Ovary (tissue), 3 donors: ENCODE measurements at regions not wholly inside any gene's neighbourhood (a gene's known extent, or its start where the extent isn't known, plus 50 kb on each side); places are given as distances from the start of the nearest gene placed in this dataset.

Experiments
- POLR2A ChIP-seq: fragments of 450-650 bp; IDR thresholded peaks from one replicate; pipeline ENCODE4 v1.6.1; 2017; ENCODE audit warnings: antibody characterized with exemption, mild to moderate bottlenecking, moderate library complexity
- TF ChIP-seq, protein P1 (sequence below), 3 donors: fragments of 450-650 bp in 2 of 3; fragments of 200-600 bp in 1 of 3; IDR thresholded peaks; one replicate each; pipeline versions ENCODE4 v1.5.1 to v1.8.0; 2016 to 2022; ENCODE audit warnings: antibody characterized with exemption in 3 of 3, mild to moderate bottlenecking in 1 of 3
- donor health status: DM: no; HTN: no; CAD: no.

DNA sequence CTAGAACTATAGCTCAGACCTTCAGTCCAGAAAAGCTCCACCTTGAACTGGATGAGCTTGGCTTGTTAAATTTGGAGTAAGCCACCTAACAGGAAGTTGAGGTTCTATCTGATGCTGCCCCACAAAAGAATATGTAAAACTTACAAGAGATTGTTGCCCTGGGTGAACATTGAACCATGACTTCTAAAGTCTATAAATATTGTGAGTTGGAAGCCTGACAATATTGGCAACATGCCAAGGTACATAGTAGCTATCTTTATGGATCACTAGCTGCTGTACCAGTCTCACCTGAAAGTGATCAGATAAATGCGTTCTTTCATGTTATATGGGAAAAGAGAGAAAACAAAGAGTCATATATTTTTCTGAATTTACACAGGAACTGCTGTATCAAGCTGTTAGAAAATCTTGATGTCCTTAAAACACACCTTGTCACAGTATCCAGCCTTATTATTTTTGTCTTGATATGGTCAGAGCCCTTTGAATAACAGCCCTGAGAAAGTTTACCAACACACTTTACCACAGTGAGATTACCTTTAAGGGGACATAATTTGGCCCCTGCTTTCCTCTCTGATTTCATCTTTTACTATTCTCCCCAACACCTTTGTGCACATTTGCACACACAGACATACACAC, 92.0 kb downstream of the LSMEM1 start:
- TF ChIP-seq, protein P1, sequence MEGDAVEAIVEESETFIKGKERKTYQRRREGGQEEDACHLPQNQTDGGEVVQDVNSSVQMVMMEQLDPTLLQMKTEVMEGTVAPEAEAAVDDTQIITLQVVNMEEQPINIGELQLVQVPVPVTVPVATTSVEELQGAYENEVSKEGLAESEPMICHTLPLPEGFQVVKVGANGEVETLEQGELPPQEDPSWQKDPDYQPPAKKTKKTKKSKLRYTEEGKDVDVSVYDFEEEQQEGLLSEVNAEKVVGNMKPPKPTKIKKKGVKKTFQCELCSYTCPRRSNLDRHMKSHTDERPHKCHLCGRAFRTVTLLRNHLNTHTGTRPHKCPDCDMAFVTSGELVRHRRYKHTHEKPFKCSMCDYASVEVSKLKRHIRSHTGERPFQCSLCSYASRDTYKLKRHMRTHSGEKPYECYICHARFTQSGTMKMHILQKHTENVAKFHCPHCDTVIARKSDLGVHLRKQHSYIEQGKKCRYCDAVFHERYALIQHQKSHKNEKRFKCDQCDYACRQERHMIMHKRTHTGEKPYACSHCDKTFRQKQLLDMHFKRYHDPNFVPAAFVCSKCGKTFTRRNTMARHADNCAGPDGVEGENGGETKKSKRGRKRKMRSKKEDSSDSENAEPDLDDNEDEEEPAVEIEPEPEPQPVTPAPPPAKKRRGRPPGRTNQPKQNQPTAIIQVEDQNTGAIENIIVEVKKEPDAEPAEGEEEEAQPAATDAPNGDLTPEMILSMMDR (IDR thresholded peaks at IDR 0.05), result no peak
- TF ChIP-seq POLR2A, result no peak
